CD14-positive monocyte (primary cell): ENCODE measurements at regions not wholly inside any gene's neighbourhood (a gene's known extent, or its start where the extent isn't known, plus 50 kb on each side); places are given as distances from the start of the nearest gene placed in this dataset.
"Not testable (repeated sequence)": the region's sequence is repeated elsewhere in the genome, so short reads cannot be mapped to it uniquely, and the experiment has no call there.

ENCODE experiments used
- DNase-seq, 3 donors: peaks; one replicate each; pipeline ENCODE4 v3.0.0-alpha.2; 2011 to 2022
- H2AFZ ChIP-seq: 2 replicates; pipeline ENCODE4 v1.6.0; 2012; ENCODE audit warnings: mild to moderate bottlenecking, low read depth, low read length, inconsistent platforms; ENCODE audit not compliant: insufficient read depth, poor library complexity, severe bottlenecking
- H3K27ac ChIP-seq, 2 donors: 1 replicate in 1 of 2; 2 replicates in 1 of 2; pipeline ENCODE4 v1.5.1; 2012 to 2013; ENCODE audit warnings: low read length in 2 of 2, control low read depth in 1 of 2, inconsistent platforms in 1 of 2, low read depth in 1 of 2, mild to moderate bottlenecking in 1 of 2
- H3K27me3 ChIP-seq, 2 donors: one replicate each; pipeline versions ENCODE4 v1.6.0 to v1.6.1; 2011 to 2013; ENCODE audit warnings: low read length in 2 of 2; ENCODE audit not compliant: control insufficient read depth in 2 of 2, insufficient read depth in 2 of 2
- H3K36me3 ChIP-seq, 2 donors: replicated peaks in 1 of 2; 1 replicate in 1 of 2; 2 replicates in 1 of 2; pipeline versions ENCODE4 v1.5.1 to v1.6.1; 2012 to 2013; ENCODE audit warnings: low read length in 2 of 2, control low read depth in 1 of 2, inconsistent platforms in 1 of 2, mild to moderate bottlenecking in 1 of 2; ENCODE audit not compliant: insufficient read depth in 2 of 2, control insufficient read depth in 1 of 2
- H3K4me1 ChIP-seq, 2 donors: 1 replicate in 1 of 2; 2 replicates in 1 of 2; pipeline versions ENCODE4 v1.5.1 to v1.6.1; 2012 to 2013; ENCODE audit warnings: low read length in 2 of 2, control low read depth in 1 of 2, inconsistent platforms in 1 of 2, mild to moderate bottlenecking in 1 of 2, moderate library complexity in 1 of 2; ENCODE audit not compliant: insufficient read depth in 2 of 2, control insufficient read depth in 1 of 2
- H3K4me2 ChIP-seq: replicated peaks from 2 replicates; pipeline ENCODE3; 2012; ENCODE audit warnings: low read length, moderate library complexity, mild to moderate bottlenecking; ENCODE audit not compliant: poor library complexity, severe bottlenecking; ENCODE audit errors: extremely low read depth
- H3K4me3 ChIP-seq, 3 experiments: fragments of 200-600 bp in 1 of 3; sonication (generic) in 1 of 3; replicated peaks in 1 of 3; 1 replicate in 2 of 3; 2 replicates in 1 of 3; pipeline ENCODE4 v1.5.1; 2011 to 2013; ENCODE audit warnings: low read length in 3 of 3, mild to moderate bottlenecking in 3 of 3, control low read depth in 2 of 3, low read depth in 2 of 3, inconsistent platforms in 1 of 3, moderate library complexity in 1 of 3
- H3K79me2 ChIP-seq: 2 replicates; pipeline ENCODE4 v1.6.0; 2012; ENCODE audit warnings: mild to moderate bottlenecking, control low read depth, inconsistent platforms, low read length, moderate library complexity; ENCODE audit not compliant: insufficient read depth
- H3K9ac ChIP-seq: 2 replicates; pipeline ENCODE4 v1.6.0; 2017; ENCODE audit warnings: low read length, mild to moderate bottlenecking; ENCODE audit not compliant: insufficient read depth, poor library complexity, severe bottlenecking
- H3K9me3 ChIP-seq, 2 donors: replicated peaks in 1 of 2; 1 replicate in 1 of 2; 2 replicates in 1 of 2; pipeline versions ENCODE4 v1.5.1 to v1.6.1; 2012 to 2013; ENCODE audit warnings: low read length in 2 of 2, control low read depth in 1 of 2; ENCODE audit not compliant: control insufficient read depth in 1 of 2, insufficient read depth in 1 of 2
- H4K20me1 ChIP-seq: 2 replicates; pipeline ENCODE4 v1.6.0; 2012; ENCODE audit warnings: mild to moderate bottlenecking, low read length, control low read depth, moderate library complexity; ENCODE audit not compliant: insufficient read depth
- H3K27ac Mint-ChIP-seq, 7 donors: one replicate each; pipeline ENCODE4 v1.8.0; 2020; ENCODE audit warnings: mild to moderate bottlenecking in 7 of 7, mixed read lengths in 7 of 7, moderate library complexity in 6 of 7, inconsistent platforms in 2 of 7
- H3K27me3 Mint-ChIP-seq, 3 donors: one replicate each; pipeline ENCODE4 v1.8.0; 2021 to 2022; ENCODE audit warnings: low read depth in 3 of 3, mild to moderate bottlenecking in 3 of 3, mixed read lengths in 3 of 3, moderate library complexity in 3 of 3, inconsistent platforms in 1 of 3
- H3K36me3 Mint-ChIP-seq, 2 donors: one replicate each; pipeline ENCODE4 v1.8.0; 2020; ENCODE audit warnings: mixed read lengths in 2 of 2, inconsistent platforms in 1 of 2, mild to moderate bottlenecking in 1 of 2
- H3K4me1 Mint-ChIP-seq: one replicate; pipeline ENCODE4 v1.8.0; 2020; ENCODE audit warnings: mild to moderate bottlenecking, mixed read lengths
- H3K4me3 Mint-ChIP-seq, 2 donors: one replicate each; pipeline ENCODE4 v1.8.0; 2020; ENCODE audit warnings: mild to moderate bottlenecking in 2 of 2, mixed read lengths in 2 of 2, moderate library complexity in 1 of 2
- H3K9me3 Mint-ChIP-seq, 7 donors: one replicate each; pipeline ENCODE4 v1.8.0; 2020 to 2022; ENCODE audit warnings: mixed read lengths in 7 of 7, mild to moderate bottlenecking in 6 of 7, moderate library complexity in 6 of 7, inconsistent platforms in 2 of 7
- CTCF ChIP-seq: fragments of 200-600 bp; IDR thresholded peaks from one replicate; pipeline ENCODE4 v1.8.0; 2022; ENCODE audit warnings: antibody characterized with exemption, mild to moderate bottlenecking
- WGBS: methylation state at CpG from one replicate; pipeline ENCODE4 v1.1.5; 2013; ENCODE audit warnings: missing lambda C conversion rate; ENCODE audit not compliant: insufficient coverage; 5-methylcytosine and 5-hydroxymethylcytosine counted together
- intact Hi-C, 2 donors: fragments of 100-400 bp; cut with micrococcal nuclease; formaldehyde crosslinking; loops; one replicate each; pipeline versions ENCODE4 v1.15.0 to v1.15.1; 2023

GRCh38 chrX:34270434-34270833 is 138.3 kb upstream of the FAM47A start:
- Mint-ChIP-seq H3K36me3 (no peaks in the 10 kb centered on the region), H3K4me3 (no peak overlapping the region), H3K9me3 (no peaks in the 10 kb centered on the region), H3K27me3 (peaks cover 0 to 1% (median 0%) of the 10 kb centered on the region in 3 donors), H3K4me1 (no peaks in the 10 kb centered on the region), H3K27ac (no peak overlapping the region)
- no peak overlapping the region for H3K4me2 ChIP-seq
- no peak for TF ChIP-seq CTCF
- H4K20me1 ChIP-seq, result no peaks in the 10 kb centered on the region
- no peak overlapping the region for H3K4me3 ChIP-seq
- H3K27ac ChIP-seq, result no peak overlapping the region
- no peaks in the 10 kb centered on the region for H3K4me1 ChIP-seq
- no peak overlapping the region for H3K9ac ChIP-seq
- no peaks in the 10 kb centered on the region for H3K27me3 ChIP-seq
- intact Hi-C loops, result no loop called here
- H3K9me3 ChIP-seq, result no peaks in the 10 kb centered on the region
- no peaks in the 10 kb centered on the region for H3K79me2 ChIP-seq
- WGBS, result no CpG with 5 or more reads among the region's 2 CpGs
- no peak overlapping the region for H2AFZ ChIP-seq
- H3K36me3 ChIP-seq, result no peaks in the 10 kb centered on the region
- no peak for DNase-seq

GRCh38 chrX:34238896-34239295 is 106.8 kb upstream of the FAM47A start:
- DNase-seq, result no peak
- Mint-ChIP-seq H3K4me1 (no peaks in the 10 kb centered on the region), H3K36me3 (no peaks in the 10 kb centered on the region), H3K27ac (no peak overlapping the region), H3K9me3 (no peaks in the 10 kb centered on the region), H3K4me3 (no peak overlapping the region), H3K27me3 (no peaks in the 10 kb centered on the region)
- TF ChIP-seq CTCF, result no peak
- Histone ChIP-seq H3K36me3 (no peaks in the 10 kb centered on the region), H3K4me3 (no peak overlapping the region), H3K79me2 (no peaks in the 10 kb centered on the region), H3K4me1 (no peaks in the 10 kb centered on the region), H2AFZ (no peak overlapping the region), H3K4me2 (no peak overlapping the region), H3K27me3 (no peaks in the 10 kb centered on the region), H3K27ac (no peak overlapping the region), H4K20me1 (no peaks in the 10 kb centered on the region), H3K9me3 (no peaks in the 10 kb centered on the region), H3K9ac (no peak overlapping the region)
- WGBS, result no CpG with 5 or more reads among the region's 4 CpGs
- intact Hi-C loops, result no loop called here

DNA sequence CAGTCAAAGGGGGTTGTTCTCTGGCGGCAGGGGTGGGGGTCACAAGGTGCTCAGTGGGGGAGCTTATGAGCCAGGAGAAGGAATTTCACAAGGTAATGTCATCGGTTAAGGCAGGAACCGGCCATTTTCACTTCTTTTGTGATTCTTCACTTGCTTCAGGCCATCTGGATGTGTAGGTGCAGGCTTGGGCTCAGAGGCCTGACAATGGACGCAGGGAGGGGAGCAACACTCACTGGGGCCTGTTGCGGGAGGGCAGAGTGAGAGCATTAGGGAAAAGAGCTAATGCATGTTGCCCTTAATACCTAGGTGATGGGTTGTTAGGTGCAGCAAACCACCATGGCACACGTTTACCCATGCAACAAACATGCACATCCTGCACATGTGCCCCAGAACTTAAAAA is 98.0 kb upstream of the FAM47A start:
- H3K9ac ChIP-seq, H4K20me1 ChIP-seq, H3K36me3 Mint-ChIP-seq, H3K9me3 ChIP-seq, DNase-seq, H3K4me1 Mint-ChIP-seq, H3K4me3 Mint-ChIP-seq, H3K4me1 ChIP-seq, H3K4me3 ChIP-seq, H3K36me3 ChIP-seq, H3K79me2 ChIP-seq, H2AFZ ChIP-seq, intact Hi-C loops, H3K4me2 ChIP-seq, H3K27me3 Mint-ChIP-seq, H3K27ac Mint-ChIP-seq, H3K9me3 Mint-ChIP-seq, H3K27ac ChIP-seq, H3K27me3 ChIP-seq: not testable (repeated sequence)
- 100% methylated on average over 1 of the region's 6 CpGs for WGBS
